SK-N-SH (cell line): ENCODE measurements at regions not wholly inside any gene's neighbourhood (a gene's known extent, or its start where the extent isn't known, plus 50 kb on each side); places are given as distances from the start of the nearest gene placed in this dataset.

Experiments
- CTCF ChIP-seq: fragments of 200-600 bp; sonication (generic); IDR thresholded peaks from 2 replicates; pipeline ENCODE4 v1.6.1; 2017; ENCODE audit warnings: antibody characterized with exemption, mild to moderate bottlenecking, moderate library complexity
- EZH2phosphoT487 ChIP-seq: fragments of 200-600 bp; sonication (generic); IDR thresholded peaks from 2 replicates; pipeline ENCODE4 v1.6.1; 2017; ENCODE audit warnings: low read depth, mixed run types, mild to moderate bottlenecking, antibody characterized with exemption, moderate library complexity, borderline replicate concordance
- MAX ChIP-seq: IDR thresholded peaks from 2 replicates; pipeline ENCODE4 v1.4.0; 2012; ENCODE audit warnings: low read depth
- NFIC ChIP-seq: IDR thresholded peaks from 2 replicates; pipeline ENCODE4 v1.4.0; 2012; ENCODE audit warnings: borderline replicate concordance
- POLR2AphosphoS5 ChIP-seq: IDR thresholded peaks from 2 replicates; pipeline ENCODE4 v1.6.1; 2012; ENCODE audit warnings: low read depth, low read length
- SMC3 ChIP-seq: IDR thresholded peaks from 2 replicates; pipeline ENCODE4 v1.6.1; 2012; ENCODE audit warnings: low read depth, low read length, improper control_type of control experiment
- YY1 ChIP-seq: IDR thresholded peaks from 2 replicates; pipeline ENCODE4 v1.4.0; 2012; ENCODE audit warnings: low read depth, mild to moderate bottlenecking

GRCh38 chr7:85685901-85686300, 499.0 kb upstream of the SEMA3D start:
- TF ChIP-seq CTCF = no peak
- TF ChIP-seq NFIC = no peak
- TF ChIP-seq SMC3 = no peak
- no peak for TF ChIP-seq YY1
- no peak for TF ChIP-seq POLR2AphosphoS5
- no peak for TF ChIP-seq EZH2phosphoT487
- TF ChIP-seq MAX = no peak
